Suprapubic skin (tissue), 4 donors: ENCODE measurements at regions not wholly inside any gene's neighbourhood (a gene's known extent, or its start where the extent isn't known, plus 50 kb on each side); places are given as distances from the start of the nearest gene placed in this dataset.
"Not testable (repeated sequence)": the region's sequence is repeated elsewhere in the genome, so short reads cannot be mapped to it uniquely, and the experiment has no call there.

ENCODE experiments used
- CTCF ChIP-seq, 2 donors: fragments of 200-600 bp in 1 of 2; fragments of 450-650 bp in 1 of 2; sonication (generic) in 1 of 2; IDR thresholded peaks; one replicate each; pipeline ENCODE4 v1.5.1; 2016 to 2019; ENCODE audit warnings: antibody characterized with exemption in 2 of 2, mild to moderate bottlenecking in 1 of 2, moderate library complexity in 1 of 2
- EP300 ChIP-seq: sonication (generic); formaldehyde crosslinking; IDR thresholded peaks from one replicate; pipeline ENCODE4 v1.6.1; 2017; ENCODE audit warnings: antibody characterized with exemption
- POLR2AphosphoS5 ChIP-seq, 3 donors: sonication (generic); formaldehyde crosslinking; IDR thresholded peaks; one replicate each; pipeline ENCODE4 v1.6.1; 2017; ENCODE audit warnings: antibody characterized with exemption in 3 of 3

GRCh38 chr10:57885618-57885968, 382.1 kb downstream of the IPMK start:
- not testable (repeated sequence) for TF ChIP-seq CTCF (IDR thresholded peaks at IDR 0.05); POLR2AphosphoS5 (IDR thresholded peaks at IDR 0.05); EP300
